Activated CD4-positive, alpha-beta T cell treated with anti-CD3 and anti-CD28 coated beads for 48 hours (primary cell): ENCODE measurements at regions not wholly inside any gene's neighbourhood (a gene's known extent, or its start where the extent isn't known, plus 50 kb on each side); places are given as distances from the start of the nearest gene placed in this dataset.

Source experiments
- DNase-seq: peaks from one replicate; pipeline ENCODE4 v3.0.0-alpha.2; 2020

- no peak for DNase-seq
Observed at GRCh38 chr7:54622696-54623309, 80.6 kb downstream of the VSTM2A start.
